Esophagus muscularis mucosa (tissue), 3 donors: ENCODE measurements at regions not wholly inside any gene's neighbourhood (a gene's known extent, or its start where the extent isn't known, plus 50 kb on each side); places are given as distances from the start of the nearest gene placed in this dataset.

ENCODE experiments used
- POLR2A ChIP-seq: fragments of 450-650 bp; IDR thresholded peaks from one replicate; pipeline ENCODE4 v1.6.1; 2017; ENCODE audit warnings: antibody characterized with exemption, moderate library complexity, mild to moderate bottlenecking, low read depth
- POLR2AphosphoS5 ChIP-seq, 2 donors: sonication (generic); formaldehyde crosslinking; IDR thresholded peaks; one replicate each; pipeline ENCODE4 v1.6.1; 2017; ENCODE audit warnings: antibody characterized with exemption in 2 of 2
- TF ChIP-seq, protein P1 (sequence below), 3 experiments: fragments of 200-600 bp in 2 of 3; fragments of 450-650 bp in 1 of 3; sonication (generic) in 2 of 3; IDR thresholded peaks; one replicate each; pipeline ENCODE4 v1.5.1; 2017 to 2019; ENCODE audit warnings: antibody characterized with exemption in 3 of 3, mild to moderate bottlenecking in 2 of 3, moderate library complexity in 1 of 3

- TF ChIP-seq, protein P1, sequence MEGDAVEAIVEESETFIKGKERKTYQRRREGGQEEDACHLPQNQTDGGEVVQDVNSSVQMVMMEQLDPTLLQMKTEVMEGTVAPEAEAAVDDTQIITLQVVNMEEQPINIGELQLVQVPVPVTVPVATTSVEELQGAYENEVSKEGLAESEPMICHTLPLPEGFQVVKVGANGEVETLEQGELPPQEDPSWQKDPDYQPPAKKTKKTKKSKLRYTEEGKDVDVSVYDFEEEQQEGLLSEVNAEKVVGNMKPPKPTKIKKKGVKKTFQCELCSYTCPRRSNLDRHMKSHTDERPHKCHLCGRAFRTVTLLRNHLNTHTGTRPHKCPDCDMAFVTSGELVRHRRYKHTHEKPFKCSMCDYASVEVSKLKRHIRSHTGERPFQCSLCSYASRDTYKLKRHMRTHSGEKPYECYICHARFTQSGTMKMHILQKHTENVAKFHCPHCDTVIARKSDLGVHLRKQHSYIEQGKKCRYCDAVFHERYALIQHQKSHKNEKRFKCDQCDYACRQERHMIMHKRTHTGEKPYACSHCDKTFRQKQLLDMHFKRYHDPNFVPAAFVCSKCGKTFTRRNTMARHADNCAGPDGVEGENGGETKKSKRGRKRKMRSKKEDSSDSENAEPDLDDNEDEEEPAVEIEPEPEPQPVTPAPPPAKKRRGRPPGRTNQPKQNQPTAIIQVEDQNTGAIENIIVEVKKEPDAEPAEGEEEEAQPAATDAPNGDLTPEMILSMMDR (IDR thresholded peaks at IDR 0.05): no peak
- no peak for TF ChIP-seq POLR2A
- no peak for TF ChIP-seq POLR2AphosphoS5 (IDR thresholded peaks at IDR 0.05)
These were observed 54.5 kb upstream of the LRIG1 start for GRCh38 chr3:66555214-66555844.
